Ishikawa (cell line): ENCODE measurements at regions not wholly inside any gene's neighbourhood (a gene's known extent, or its start where the extent isn't known, plus 50 kb on each side); places are given as distances from the start of the nearest gene placed in this dataset.

Experiments
- NFIC ChIP-seq: IDR thresholded peaks from 2 replicates; pipeline ENCODE4 v1.6.1; 2012
- TAF1 ChIP-seq: IDR thresholded peaks from 2 replicates; pipeline ENCODE4 v1.6.1; 2012; ENCODE audit warnings: low read depth, mild to moderate bottlenecking
- TCF12 ChIP-seq: IDR thresholded peaks from 2 replicates; pipeline ENCODE4 v1.6.1; 2012; ENCODE audit warnings: low read depth
- ZBTB7A ChIP-seq: IDR thresholded peaks from 2 replicates; pipeline ENCODE4 v1.6.1; 2012; ENCODE audit warnings: low read depth
- TF ChIP-seq, protein P1 (sequence below): IDR thresholded peaks from 2 replicates; pipeline ENCODE4 v1.6.1; 2012
- TF ChIP-seq, protein P2 (sequence below): IDR thresholded peaks from 2 replicates; pipeline ENCODE4 v1.6.1; 2012; ENCODE audit warnings: low read depth, mild to moderate bottlenecking
- TF ChIP-seq, protein P3 (sequence below): IDR thresholded peaks from 2 replicates; pipeline ENCODE4 v1.6.1; 2012

DNA sequence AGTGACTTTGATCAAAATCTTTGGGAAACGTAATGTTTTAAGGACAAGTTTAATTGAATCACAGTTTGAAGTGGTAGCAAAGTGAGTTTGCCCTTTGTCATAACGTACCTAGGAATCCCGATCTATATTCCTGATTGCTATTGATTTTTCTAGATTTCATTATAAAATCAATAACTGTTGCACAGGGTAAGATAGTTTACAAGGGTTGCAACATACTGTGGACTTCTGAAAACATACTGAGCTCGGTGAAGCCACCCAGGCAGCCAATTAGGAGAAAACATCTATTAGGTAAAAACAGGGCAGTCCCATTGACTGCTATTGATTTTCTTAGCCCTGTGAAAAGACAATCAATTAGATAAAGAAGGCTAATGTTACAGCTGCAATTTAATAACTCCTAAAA, 659.9 kb downstream of the ISL1 start:
- TF ChIP-seq ZBTB7A = no peak
- TF ChIP-seq, protein P1, sequence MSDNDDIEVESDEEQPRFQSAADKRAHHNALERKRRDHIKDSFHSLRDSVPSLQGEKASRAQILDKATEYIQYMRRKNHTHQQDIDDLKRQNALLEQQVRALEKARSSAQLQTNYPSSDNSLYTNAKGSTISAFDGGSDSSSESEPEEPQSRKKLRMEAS = no peak
- no peak for TF ChIP-seq NFIC
- TF ChIP-seq, protein P2, sequence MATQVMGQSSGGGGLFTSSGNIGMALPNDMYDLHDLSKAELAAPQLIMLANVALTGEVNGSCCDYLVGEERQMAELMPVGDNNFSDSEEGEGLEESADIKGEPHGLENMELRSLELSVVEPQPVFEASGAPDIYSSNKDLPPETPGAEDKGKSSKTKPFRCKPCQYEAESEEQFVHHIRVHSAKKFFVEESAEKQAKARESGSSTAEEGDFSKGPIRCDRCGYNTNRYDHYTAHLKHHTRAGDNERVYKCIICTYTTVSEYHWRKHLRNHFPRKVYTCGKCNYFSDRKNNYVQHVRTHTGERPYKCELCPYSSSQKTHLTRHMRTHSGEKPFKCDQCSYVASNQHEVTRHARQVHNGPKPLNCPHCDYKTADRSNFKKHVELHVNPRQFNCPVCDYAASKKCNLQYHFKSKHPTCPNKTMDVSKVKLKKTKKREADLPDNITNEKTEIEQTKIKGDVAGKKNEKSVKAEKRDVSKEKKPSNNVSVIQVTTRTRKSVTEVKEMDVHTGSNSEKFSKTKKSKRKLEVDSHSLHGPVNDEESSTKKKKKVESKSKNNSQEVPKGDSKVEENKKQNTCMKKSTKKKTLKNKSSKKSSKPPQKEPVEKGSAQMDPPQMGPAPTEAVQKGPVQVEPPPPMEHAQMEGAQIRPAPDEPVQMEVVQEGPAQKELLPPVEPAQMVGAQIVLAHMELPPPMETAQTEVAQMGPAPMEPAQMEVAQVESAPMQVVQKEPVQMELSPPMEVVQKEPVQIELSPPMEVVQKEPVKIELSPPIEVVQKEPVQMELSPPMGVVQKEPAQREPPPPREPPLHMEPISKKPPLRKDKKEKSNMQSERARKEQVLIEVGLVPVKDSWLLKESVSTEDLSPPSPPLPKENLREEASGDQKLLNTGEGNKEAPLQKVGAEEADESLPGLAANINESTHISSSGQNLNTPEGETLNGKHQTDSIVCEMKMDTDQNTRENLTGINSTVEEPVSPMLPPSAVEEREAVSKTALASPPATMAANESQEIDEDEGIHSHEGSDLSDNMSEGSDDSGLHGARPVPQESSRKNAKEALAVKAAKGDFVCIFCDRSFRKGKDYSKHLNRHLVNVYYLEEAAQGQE = no peak
- TF ChIP-seq, protein P3, sequence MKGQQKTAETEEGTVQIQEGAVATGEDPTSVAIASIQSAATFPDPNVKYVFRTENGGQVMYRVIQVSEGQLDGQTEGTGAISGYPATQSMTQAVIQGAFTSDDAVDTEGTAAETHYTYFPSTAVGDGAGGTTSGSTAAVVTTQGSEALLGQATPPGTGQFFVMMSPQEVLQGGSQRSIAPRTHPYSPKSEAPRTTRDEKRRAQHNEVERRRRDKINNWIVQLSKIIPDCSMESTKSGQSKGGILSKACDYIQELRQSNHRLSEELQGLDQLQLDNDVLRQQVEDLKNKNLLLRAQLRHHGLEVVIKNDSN = no peak
- no peak for TF ChIP-seq TAF1
- TF ChIP-seq TCF12 = no peak
